ENCODE measurements at regions not wholly inside any gene's neighbourhood (a gene's known extent, or its start where the extent isn't known, plus 50 kb on each side); places are given as distances from the start of the nearest gene placed in this dataset.

DNA sequence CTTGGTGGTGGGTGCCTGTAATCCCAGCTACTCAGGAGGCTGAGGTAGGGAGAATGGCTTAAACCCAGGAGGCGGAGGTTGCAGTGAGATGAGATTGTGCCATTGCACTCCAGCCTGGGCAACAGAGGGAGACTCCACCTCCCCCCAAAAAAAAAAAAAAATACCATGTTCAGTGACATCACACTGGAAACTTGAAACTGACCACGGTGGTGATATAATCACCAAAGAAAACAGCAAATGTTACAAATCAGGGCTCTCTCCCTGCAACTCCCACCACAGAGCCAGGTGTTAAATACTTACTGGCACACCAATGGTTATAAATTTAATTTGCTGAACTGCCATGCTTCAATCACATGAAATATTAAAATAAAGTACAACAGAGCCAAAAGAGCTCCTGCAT is 81.4 kb downstream of the ZNF608 start:
- Mint-ChIP-seq H3K27ac (no peak overlapping the region), H3K4me3 (no peak overlapping the region), H3K9me3 (no peaks in the 10 kb centered on the region), H3K27me3 (ENCODE audit: low read depth) (no peaks in the 10 kb centered on the region), H3K4me1 (peaks cover 86 to 91% of the 10 kb centered on the region in 2 experiments), H3K36me3 (ENCODE audit: insufficient read depth in 1 of 3, low read depth in 3 of 3) (peaks cover 3 to 8% (median 7%) of the 10 kb centered on the region in 3 experiments; a peak in 5 of 7 replicates)
- no peak overlapping the region for H2BK5ac ChIP-seq (ENCODE audit: insufficient read length, low read length)
- no peak overlapping the region for H2AK5ac ChIP-seq (ENCODE audit: insufficient read length, low read length)
- no peak overlapping the region for H3K4me2 ChIP-seq (ENCODE audit: insufficient read depth, insufficient read length, low read length)
- no peak overlapping the region for H3K23ac ChIP-seq (ENCODE audit: insufficient read length, low read depth, low read length)
- H4K8ac ChIP-seq (replicated peaks; ENCODE audit: insufficient read length, low read depth, low read length): no peak overlapping the region
- H3K27ac ChIP-seq (ENCODE audit: insufficient read length, low read depth, low read length): no peak overlapping the region
- no peak overlapping the region for H3K56ac ChIP-seq (ENCODE audit: insufficient read length, low read depth, low read length)
- no peaks in the 10 kb centered on the region for H3K9me3 ChIP-seq (ENCODE audit: control insufficient read depth, low read depth, low read length)
- H3K4ac ChIP-seq (ENCODE audit: low read depth, low read length): no peak overlapping the region
- H3T11ph ChIP-seq (ENCODE audit: low read length): no peak overlapping the region
- no peak overlapping the region for H4K5ac ChIP-seq (ENCODE audit: insufficient read length, low read depth, low read length)
- no peak overlapping the region for H2BK12ac ChIP-seq (ENCODE audit: insufficient read length, low read depth, low read length)
- no peak for TF ChIP-seq CTCF (conservative IDR thresholded peaks at IDR 0.05)
- H4K20me1 ChIP-seq (ENCODE audit: control insufficient read depth, insufficient read depth, insufficient read length): no peaks in the 10 kb centered on the region
- no CpG with 5 or more reads among the region's 2 CpGs for WGBS (ENCODE audit: extremely low coverage, insufficient read length, low lambda C conversion rate)
- H3K14ac ChIP-seq (ENCODE audit: insufficient read depth, low read length): no peak overlapping the region
- no peaks in the 10 kb centered on the region for H3K23me2 ChIP-seq (ENCODE audit: insufficient read length, low read depth, low read length, poor library complexity, severe bottlenecking)
- peaks cover 15% of the 10 kb centered on the region; the same call in 1 of the 2 replicates for H3K79me2 ChIP-seq (ENCODE audit: insufficient read depth, low read length)
- no peak overlapping the region for H3K9ac ChIP-seq (ENCODE audit: extremely low read depth, insufficient read length, low read length)
- peaks cover 16% of the 10 kb centered on the region; the same call in 1 of the 2 replicates for H3K4me1 ChIP-seq (ENCODE audit: insufficient read depth, low read length)
- H3K79me1 ChIP-seq (ENCODE audit: insufficient read depth, low read depth, low read length, poor library complexity, severe bottlenecking): no peaks in the 10 kb centered on the region
- H4K91ac ChIP-seq (ENCODE audit: insufficient read length, low read depth, low read length): no peak overlapping the region
- DNase-seq: no peak
- H2AFZ ChIP-seq (ENCODE audit: low read length): no peak overlapping the region
- no peak overlapping the region for H2BK20ac ChIP-seq (ENCODE audit: low read depth, low read length, poor library complexity, severe bottlenecking)
- H3K27me3 ChIP-seq (ENCODE audit: insufficient read depth, low read length): 0 out of 2 replicates have a peak, but pooled peaks cover 1% of the 10 kb centered on the region
- H3K18ac ChIP-seq (ENCODE audit: insufficient read length, low read depth, low read length): no peak overlapping the region
- no peak overlapping the region for H2BK15ac ChIP-seq (ENCODE audit: low read depth, low read length)
- no peak overlapping the region for H2BK120ac ChIP-seq (ENCODE audit: low read depth, low read length, poor library complexity, severe bottlenecking)
